Mesothelial cell of epicardium (in vitro differentiated cells): ENCODE measurements at regions not wholly inside any gene's neighbourhood (a gene's known extent, or its start where the extent isn't known, plus 50 kb on each side); places are given as distances from the start of the nearest gene placed in this dataset.

Source experiments
- DNase-seq, 2 experiments: peaks; one replicate each; pipeline ENCODE4 v3.0.0; 2021; ENCODE audit warnings: low spot score in 2 of 2; ENCODE audit not compliant: unreplicated experiment in 2 of 2
- H3K27ac Mint-ChIP-seq: 2 replicates; pipeline ENCODE4 v1.8.0; 2021; ENCODE audit warnings: mixed read lengths
- H3K27me3 Mint-ChIP-seq: 2 replicates; pipeline ENCODE4 v1.8.0; 2021; ENCODE audit warnings: low read depth, mixed read lengths
- H3K36me3 Mint-ChIP-seq: 2 replicates; pipeline ENCODE4 v1.8.0; 2021; ENCODE audit warnings: mixed read lengths
- H3K4me1 Mint-ChIP-seq: 2 replicates; pipeline ENCODE4 v1.8.0; 2021; ENCODE audit warnings: mixed read lengths
- H3K4me3 Mint-ChIP-seq: 2 replicates; pipeline ENCODE4 v1.8.0; 2021; ENCODE audit warnings: mild to moderate bottlenecking, moderate library complexity, mixed read lengths
- H3K9me3 Mint-ChIP-seq: 2 replicates; pipeline ENCODE4 v1.8.0; 2021; ENCODE audit warnings: mixed read lengths
- TF ChIP-seq, protein P1 (sequence below): fragments of 200-600 bp; sonication (generic); IDR thresholded peaks from one replicate; pipeline ENCODE4 v1.5.0; 2021; ENCODE audit warnings: antibody characterized with exemption; ENCODE audit not compliant: unreplicated experiment

DNA sequence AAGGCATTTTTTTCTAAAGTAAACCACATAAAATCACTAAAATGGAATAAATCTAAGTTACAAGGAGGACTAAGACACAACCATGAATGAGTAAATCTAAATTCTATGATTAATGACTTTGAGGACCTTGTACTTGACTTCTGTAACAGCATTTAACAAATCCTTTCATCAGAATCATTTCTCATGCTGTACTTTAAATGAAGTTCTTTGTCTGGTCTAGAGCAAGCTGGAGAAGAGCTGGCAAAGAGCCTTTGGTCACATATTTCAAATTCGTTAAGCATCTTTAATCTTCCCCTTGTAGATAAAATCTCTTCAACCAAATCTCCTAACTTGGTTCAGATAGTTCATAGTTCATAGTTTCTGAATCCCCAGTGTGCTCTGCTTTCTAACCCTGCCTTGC is 405.4 kb downstream of the PTPRC start:
- H3K27me3 Mint-ChIP-seq = no peaks in the 10 kb centered on the region
- H3K4me1 Mint-ChIP-seq = peaks cover 21% of the 10 kb centered on the region
- no peak for DNase-seq
- H3K9me3 Mint-ChIP-seq = peaks cover 25% of the 10 kb centered on the region
- peak overlapping the region; percentile 44 for H3K27ac Mint-ChIP-seq
- TF ChIP-seq, protein P1, sequence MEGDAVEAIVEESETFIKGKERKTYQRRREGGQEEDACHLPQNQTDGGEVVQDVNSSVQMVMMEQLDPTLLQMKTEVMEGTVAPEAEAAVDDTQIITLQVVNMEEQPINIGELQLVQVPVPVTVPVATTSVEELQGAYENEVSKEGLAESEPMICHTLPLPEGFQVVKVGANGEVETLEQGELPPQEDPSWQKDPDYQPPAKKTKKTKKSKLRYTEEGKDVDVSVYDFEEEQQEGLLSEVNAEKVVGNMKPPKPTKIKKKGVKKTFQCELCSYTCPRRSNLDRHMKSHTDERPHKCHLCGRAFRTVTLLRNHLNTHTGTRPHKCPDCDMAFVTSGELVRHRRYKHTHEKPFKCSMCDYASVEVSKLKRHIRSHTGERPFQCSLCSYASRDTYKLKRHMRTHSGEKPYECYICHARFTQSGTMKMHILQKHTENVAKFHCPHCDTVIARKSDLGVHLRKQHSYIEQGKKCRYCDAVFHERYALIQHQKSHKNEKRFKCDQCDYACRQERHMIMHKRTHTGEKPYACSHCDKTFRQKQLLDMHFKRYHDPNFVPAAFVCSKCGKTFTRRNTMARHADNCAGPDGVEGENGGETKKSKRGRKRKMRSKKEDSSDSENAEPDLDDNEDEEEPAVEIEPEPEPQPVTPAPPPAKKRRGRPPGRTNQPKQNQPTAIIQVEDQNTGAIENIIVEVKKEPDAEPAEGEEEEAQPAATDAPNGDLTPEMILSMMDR = no peak
- H3K36me3 Mint-ChIP-seq = peaks cover 7% of the 10 kb centered on the region
- H3K4me3 Mint-ChIP-seq = no peak overlapping the region

DNA sequence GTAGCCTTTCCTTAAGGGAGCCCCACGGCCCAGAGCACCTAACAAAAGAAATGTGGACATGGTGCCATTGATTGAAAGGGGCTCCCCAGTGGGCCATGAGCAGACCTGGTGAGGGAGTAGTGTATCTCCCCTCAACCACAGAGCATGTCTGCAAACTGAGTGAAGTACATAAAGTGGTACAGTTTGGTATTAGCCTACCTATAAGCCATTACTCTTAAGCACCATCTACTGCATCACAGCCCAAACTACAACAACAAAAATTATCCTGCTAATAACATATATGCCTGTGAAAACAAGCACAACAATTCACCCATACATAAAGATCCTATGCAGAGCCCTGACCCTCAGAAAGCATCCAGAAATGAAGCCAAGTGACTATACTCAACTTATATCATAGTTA is 407.8 kb downstream of the PTPRC start:
- TF ChIP-seq, protein P1 = no peak
- no peaks in the 10 kb centered on the region for H3K27me3 Mint-ChIP-seq
- H3K36me3 Mint-ChIP-seq = peaks cover 9% of the 10 kb centered on the region
- DNase-seq = no peak
- H3K4me1 Mint-ChIP-seq = peaks cover 15% of the 10 kb centered on the region
- H3K4me3 Mint-ChIP-seq = no peak overlapping the region
- H3K9me3 Mint-ChIP-seq = peaks cover 50% of the 10 kb centered on the region
- H3K27ac Mint-ChIP-seq = no peak overlapping the region

DNA sequence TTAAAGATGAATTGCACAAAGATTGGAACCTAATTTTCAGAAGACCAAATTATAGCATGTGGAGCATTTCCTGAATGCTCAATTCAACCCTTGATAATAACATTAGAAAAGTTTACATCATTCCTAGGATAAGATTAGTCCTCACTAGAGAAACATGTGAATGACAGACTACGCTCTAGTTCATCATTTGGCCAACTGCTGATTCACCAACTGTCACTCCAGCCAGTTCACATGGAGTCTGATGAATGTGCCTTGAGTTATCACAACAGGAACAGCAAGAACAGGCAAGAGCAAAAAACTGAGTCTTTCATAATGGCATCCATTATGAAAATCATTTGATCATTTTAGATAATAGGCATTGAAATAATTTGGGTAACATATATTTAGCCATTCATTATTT is 415.9 kb downstream of the PTPRC start:
- Mint-ChIP-seq H3K4me1 (peaks cover 15% of the 10 kb centered on the region), H3K27me3 (no peaks in the 10 kb centered on the region), H3K36me3 (peaks cover 3% of the 10 kb centered on the region), H3K27ac (no peak overlapping the region), H3K4me3 (no peak overlapping the region), H3K9me3 (peaks cover 19% of the 10 kb centered on the region)
- no peak for DNase-seq
- TF ChIP-seq, protein P1 = no peak

DNA sequence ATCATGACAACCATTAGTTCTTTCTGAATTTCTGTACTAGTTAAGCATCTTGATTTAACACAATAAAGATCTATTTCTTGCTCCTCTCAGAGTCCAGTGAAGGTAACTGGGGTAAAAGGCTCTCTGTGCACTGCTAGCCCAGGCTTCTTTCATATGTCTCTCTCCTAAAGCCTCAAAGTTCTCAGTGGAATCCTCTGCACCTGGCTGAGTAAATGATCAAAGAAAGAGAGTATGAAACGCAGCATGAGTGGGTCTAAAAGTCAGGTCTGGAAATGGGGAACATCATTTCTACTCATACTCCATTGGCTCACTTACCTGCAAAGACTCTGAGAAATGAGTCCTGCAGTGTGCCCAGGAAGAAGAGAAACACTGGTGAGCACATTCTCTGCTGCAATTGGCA is 418.5 kb downstream of the PTPRC start:
- Mint-ChIP-seq H3K4me3 (no peak overlapping the region), H3K36me3 (no peaks in the 10 kb centered on the region), H3K27me3 (no peaks in the 10 kb centered on the region), H3K4me1 (peaks cover 15% of the 10 kb centered on the region), H3K9me3 (peaks cover 7% of the 10 kb centered on the region), H3K27ac (peak overlapping the region; percentile 1)
- DNase-seq = no peak
- TF ChIP-seq, protein P1 = no peak

DNA sequence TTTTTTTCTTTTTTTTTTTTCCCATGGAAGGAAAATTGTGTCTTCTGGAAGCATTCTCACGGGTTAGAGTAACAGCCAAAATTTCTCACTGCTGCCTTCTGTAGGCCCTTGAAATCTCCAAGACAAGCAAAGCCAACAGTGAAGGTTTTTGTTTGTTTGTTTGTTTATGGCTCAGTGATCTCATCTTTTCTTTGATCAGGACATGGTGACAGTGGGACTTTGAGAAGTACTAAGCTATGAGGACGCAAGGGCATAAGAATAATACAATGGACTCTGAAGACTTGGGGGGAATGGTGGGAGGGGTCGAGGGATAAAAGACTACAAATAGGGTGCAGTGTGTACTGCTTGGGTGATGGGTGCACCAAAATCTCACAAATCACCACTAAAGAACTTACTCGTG is 419.4 kb downstream of the PTPRC start:
- Mint-ChIP-seq H3K4me1 (peaks cover 15% of the 10 kb centered on the region), H3K27ac (peak overlapping the region; percentile 67), H3K9me3 (peaks cover 7% of the 10 kb centered on the region), H3K4me3 (no peak overlapping the region), H3K27me3 (no peaks in the 10 kb centered on the region), H3K36me3 (no peaks in the 10 kb centered on the region)
- DNase-seq = no peak
- TF ChIP-seq, protein P1 = no peak

DNA sequence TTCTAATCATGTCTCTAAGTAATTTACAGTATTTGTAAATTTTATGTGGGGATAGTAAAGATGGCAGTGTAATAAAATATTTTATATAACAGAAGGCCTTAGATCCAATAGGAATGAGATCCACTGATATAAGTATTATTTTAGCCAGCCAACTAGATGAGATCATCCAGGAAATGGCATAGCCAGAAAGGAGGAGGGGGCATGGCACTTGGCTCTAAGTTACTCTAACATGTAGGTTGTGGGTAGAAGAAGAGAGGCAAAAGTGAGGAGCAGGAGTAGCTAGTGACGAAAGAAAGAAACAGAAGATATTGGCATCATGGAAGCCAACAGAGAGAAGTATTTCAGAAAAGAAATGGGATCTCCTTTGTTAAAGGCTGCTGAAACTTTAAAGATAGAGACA is 426.1 kb downstream of the PTPRC start:
- TF ChIP-seq, protein P1 = no peak
- no peaks in the 10 kb centered on the region for H3K36me3 Mint-ChIP-seq
- peaks cover 7% of the 10 kb centered on the region for H3K9me3 Mint-ChIP-seq
- no peak for DNase-seq
- H3K27ac Mint-ChIP-seq = no peak overlapping the region
- H3K4me1 Mint-ChIP-seq = no peaks in the 10 kb centered on the region
- no peak overlapping the region for H3K4me3 Mint-ChIP-seq
- H3K27me3 Mint-ChIP-seq = no peaks in the 10 kb centered on the region
